Activated B cell treated with CpG ODN at 0.5 μM for 24 hours (primary cell): ENCODE measurements at regions not wholly inside any gene's neighbourhood (a gene's known extent, or its start where the extent isn't known, plus 50 kb on each side); places are given as distances from the start of the nearest gene placed in this dataset.

ENCODE experiments used
- ATAC-seq: fragments of 200-7000 bp; cut with Tn5 transposase; one replicate; pipeline ENCODE4 v1.10.0; 2021; ENCODE audit warnings: low read depth, mild to moderate bottlenecking, moderate library complexity
- CTCF ChIA-PET: fragments of 350-600 bp; sonication (Branson Sonifier 250); formaldehyde crosslinking; loops from one replicate; lab custom pipeline; 2021; ENCODE audit warnings: antibody characterized with exemption; lab: Charles Lee
- POLR2A ChIA-PET: fragments of 350-600 bp; sonication (Branson Sonifier 250); formaldehyde crosslinking; loops from one replicate; lab custom pipeline; 2021; ENCODE audit warnings: antibody characterized with exemption; lab: Charles Lee
- DNase-seq: peaks from one replicate; pipeline ENCODE4 v3.0.0; 2022
- H3K27ac Mint-ChIP-seq: one replicate; pipeline ENCODE4 v1.8.0; 2020; ENCODE audit warnings: mixed read lengths
- H3K27me3 Mint-ChIP-seq: one replicate; pipeline ENCODE4 v1.8.0; 2021; ENCODE audit warnings: mixed read lengths
- H3K36me3 Mint-ChIP-seq: one replicate; pipeline ENCODE4 v1.8.0; 2021; ENCODE audit warnings: low read depth, mixed read lengths
- H3K4me1 Mint-ChIP-seq: one replicate; pipeline ENCODE4 v1.8.0; 2021; ENCODE audit warnings: mixed read lengths
- H3K4me3 Mint-ChIP-seq: one replicate; pipeline ENCODE4 v1.8.0; 2020; ENCODE audit warnings: mild to moderate bottlenecking, mixed read lengths
- H3K9me3 Mint-ChIP-seq: one replicate; pipeline ENCODE4 v1.8.0; 2020; ENCODE audit warnings: mixed read lengths
- CTCF ChIP-seq: fragments of 200-600 bp; IDR thresholded peaks from one replicate; pipeline ENCODE4 v1.8.0; 2022; ENCODE audit warnings: antibody characterized with exemption, mild to moderate bottlenecking
- intact Hi-C: fragments of 100-400 bp; cut with micrococcal nuclease; formaldehyde crosslinking; loops from one replicate; pipeline ENCODE4 v1.15.1; 2024

GRCh38 chr4:84176016-84176415 is 323.1 kb downstream of the NKX6-1 start:
- no peak for TF ChIP-seq CTCF
- Mint-ChIP-seq H3K4me3 (no peak overlapping the region), H3K27me3 (no peaks in the 10 kb centered on the region), H3K9me3 (no peaks in the 10 kb centered on the region), H3K4me1 (no peaks in the 10 kb centered on the region), H3K36me3 (no peaks in the 10 kb centered on the region), H3K27ac (no peak overlapping the region)
- CTCF ChIA-PET = no interaction called here
- intact Hi-C loops = no loop called here
- DNase-seq (no peak), ATAC-seq (no peak)
- POLR2A ChIA-PET = no interaction called here

- CTCF ChIA-PET = no interaction called here
- POLR2A ChIA-PET = no interaction called here
- intact Hi-C loops = no loop called here
- Mint-ChIP-seq H3K27ac (no peak overlapping the region), H3K4me3 (no peak overlapping the region), H3K4me1 (no peaks in the 10 kb centered on the region), H3K27me3 (no peaks in the 10 kb centered on the region), H3K36me3 (no peaks in the 10 kb centered on the region), H3K9me3 (no peaks in the 10 kb centered on the region)
- DNase-seq (no peak), ATAC-seq (no peak)
- no peak for TF ChIP-seq CTCF
Measured at GRCh38 chr4:84171871-84172270, 327.2 kb downstream of the NKX6-1 start.

GRCh38 chr4:84167564-84167963 is 331.5 kb downstream of the NKX6-1 start:
- Mint-ChIP-seq H3K9me3 (no peaks in the 10 kb centered on the region), H3K4me3 (no peak overlapping the region), H3K27ac (no peak overlapping the region), H3K27me3 (no peaks in the 10 kb centered on the region), H3K4me1 (no peaks in the 10 kb centered on the region), H3K36me3 (no peaks in the 10 kb centered on the region)
- CTCF ChIA-PET = no interaction called here
- DNase-seq = no peak
- intact Hi-C loops = no loop called here
- TF ChIP-seq CTCF = no peak
- no peak for ATAC-seq
- POLR2A ChIA-PET = no interaction called here

- POLR2A ChIA-PET = no interaction called here
- no peaks in the 10 kb centered on the region for H3K9me3 Mint-ChIP-seq
Measured at GRCh38 chr4:84167093-84167492, 332.0 kb downstream of the NKX6-1 start.

GRCh38 chr4:84166486-84166885 is 332.6 kb downstream of the NKX6-1 start:
- no peaks in the 10 kb centered on the region for H3K4me1 Mint-ChIP-seq
- DNase-seq = no peak

More at GRCh38 chr4:84167093-84167492, 332.0 kb downstream of the NKX6-1 start:
- no peaks in the 10 kb centered on the region for H3K27me3 Mint-ChIP-seq
- intact Hi-C loops = no loop called here
- DNase-seq = no peak
- H3K36me3 Mint-ChIP-seq = no peaks in the 10 kb centered on the region
- no peak overlapping the region for H3K27ac Mint-ChIP-seq
- no peak overlapping the region for H3K4me3 Mint-ChIP-seq
- ATAC-seq = no peak
- no peaks in the 10 kb centered on the region for H3K4me1 Mint-ChIP-seq
- TF ChIP-seq CTCF = no peak
- CTCF ChIA-PET = no interaction called here

More at GRCh38 chr4:84166486-84166885, 332.6 kb downstream of the NKX6-1 start:
- Mint-ChIP-seq H3K27me3 (no peaks in the 10 kb centered on the region), H3K4me3 (no peak overlapping the region), H3K36me3 (no peaks in the 10 kb centered on the region), H3K27ac (no peak overlapping the region), H3K9me3 (no peaks in the 10 kb centered on the region)
- intact Hi-C loops = no loop called here
- TF ChIP-seq CTCF = no peak
- CTCF ChIA-PET = no interaction called here
- POLR2A ChIA-PET = no interaction called here
- no peak for ATAC-seq
